ENCODE measurements at regions not wholly inside any gene's neighbourhood (a gene's known extent, or its start where the extent isn't known, plus 50 kb on each side); places are given as distances from the start of the nearest gene placed in this dataset.

DNA sequence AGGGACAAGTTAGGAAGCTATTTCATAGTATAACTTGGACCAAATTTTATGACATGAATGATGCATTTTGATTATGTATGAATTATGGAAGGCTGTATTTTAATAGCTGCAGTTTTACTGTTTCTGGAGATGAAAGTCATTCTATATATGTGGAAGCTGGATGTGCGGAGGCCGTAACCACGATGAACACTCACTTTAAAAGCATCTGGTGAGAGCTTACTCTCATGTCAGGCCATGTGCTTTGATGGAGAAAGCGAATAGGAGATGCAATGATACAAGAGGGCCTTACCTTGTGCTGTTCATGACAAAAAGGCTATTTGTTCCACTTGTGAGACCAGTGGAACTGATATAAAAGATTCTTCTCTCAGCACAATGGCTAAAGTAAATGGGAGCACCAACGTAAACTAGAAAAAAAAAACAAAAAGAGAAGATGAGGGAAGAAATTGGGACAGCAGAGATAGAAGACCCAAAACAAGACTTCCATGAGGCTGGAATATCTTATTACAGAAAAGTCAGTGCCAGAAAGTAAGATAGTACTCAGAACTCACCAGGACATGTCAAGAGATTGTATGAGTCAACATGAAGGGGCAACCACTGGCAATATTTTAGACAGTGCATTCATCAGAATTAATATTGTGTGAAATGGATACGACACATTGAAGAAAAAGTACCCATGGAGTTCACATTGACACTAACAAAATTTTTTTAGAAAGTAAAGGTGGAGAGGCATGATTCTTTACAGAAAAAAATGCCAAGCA, 63.3 kb upstream of the GAB1 start:
- WGBS = 97% methylated on average over 5 of the region's 6 CpGs

DNA sequence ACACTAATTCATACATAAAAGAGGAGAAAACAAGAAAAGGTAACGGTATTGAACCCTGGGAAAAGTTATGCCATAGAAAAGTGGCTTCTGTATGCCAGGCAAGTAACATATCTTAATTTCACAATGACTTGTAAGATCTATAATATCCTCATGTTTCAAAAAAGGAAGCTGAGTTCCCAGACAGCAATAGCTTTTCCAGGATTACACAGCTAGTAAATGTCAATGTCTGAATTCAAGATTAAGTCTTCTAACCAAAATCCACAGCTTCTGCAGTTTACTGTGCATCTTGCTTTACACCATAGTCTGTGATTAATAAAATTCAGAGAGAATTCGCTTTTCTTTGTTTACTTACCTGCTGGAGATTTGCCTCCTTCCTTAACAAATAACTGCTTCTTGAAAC, 55.8 kb upstream of the GAB1 start:
- Histone ChIP-seq H3K9ac (ENCODE audit: low read depth, low read length) (no peak overlapping the region), H3K4me3 (ENCODE audit: low read length) (no peak overlapping the region), H3K27me3 (ENCODE audit: insufficient read depth, low read length) (no peaks in the 10 kb centered on the region), H3K27ac (ENCODE audit: low read depth, low read length) (no peak overlapping the region), H3K4me1 (ENCODE audit: insufficient read depth, low read length) (peaks cover 4% of the 10 kb centered on the region), H3K36me3 (ENCODE audit: insufficient read depth, low read length) (no peaks in the 10 kb centered on the region), H3K9me3 (ENCODE audit: insufficient read depth, low read depth, low read length) (no peaks in the 10 kb centered on the region)
- WGBS = 88% methylated on average over 1 of the region's 2 CpGs

More for the DNA sequence above, 63.3 kb upstream of the GAB1 start:
- no peaks in the 10 kb centered on the region for H3K36me3 ChIP-seq (ENCODE audit: insufficient read depth, low read length)
- no peaks in the 10 kb centered on the region for H3K4me1 ChIP-seq (ENCODE audit: insufficient read depth, low read length)
- H3K9ac ChIP-seq (ENCODE audit: low read depth, low read length) = no peak overlapping the region
- no peak overlapping the region for H3K4me3 ChIP-seq (ENCODE audit: low read length)
- H3K27me3 ChIP-seq (ENCODE audit: insufficient read depth, low read length) = no peaks in the 10 kb centered on the region
- peaks cover 11% of the 10 kb centered on the region for H3K9me3 ChIP-seq (ENCODE audit: insufficient read depth, low read depth, low read length)
- no peak overlapping the region for H3K27ac ChIP-seq (ENCODE audit: low read depth, low read length)

- no peak overlapping the region for H3K4me3 ChIP-seq (ENCODE audit: low read length)
- H3K36me3 ChIP-seq (ENCODE audit: insufficient read depth, low read length) = no peaks in the 10 kb centered on the region
- no peaks in the 10 kb centered on the region for H3K9me3 ChIP-seq (ENCODE audit: insufficient read depth, low read depth, low read length)
- H3K27me3 ChIP-seq (ENCODE audit: insufficient read depth, low read length) = no peaks in the 10 kb centered on the region
- H3K27ac ChIP-seq (ENCODE audit: low read depth, low read length) = no peak overlapping the region
- peaks cover 12% of the 10 kb centered on the region for H3K4me1 ChIP-seq (ENCODE audit: insufficient read depth, low read length)
- 98% methylated on average over 4 of the region's 4 CpGs for WGBS
- H3K9ac ChIP-seq (ENCODE audit: low read depth, low read length) = no peak overlapping the region
Measured at GRCh38 chr4:143281507-143282190, 55.0 kb upstream of the GAB1 start.

DNA sequence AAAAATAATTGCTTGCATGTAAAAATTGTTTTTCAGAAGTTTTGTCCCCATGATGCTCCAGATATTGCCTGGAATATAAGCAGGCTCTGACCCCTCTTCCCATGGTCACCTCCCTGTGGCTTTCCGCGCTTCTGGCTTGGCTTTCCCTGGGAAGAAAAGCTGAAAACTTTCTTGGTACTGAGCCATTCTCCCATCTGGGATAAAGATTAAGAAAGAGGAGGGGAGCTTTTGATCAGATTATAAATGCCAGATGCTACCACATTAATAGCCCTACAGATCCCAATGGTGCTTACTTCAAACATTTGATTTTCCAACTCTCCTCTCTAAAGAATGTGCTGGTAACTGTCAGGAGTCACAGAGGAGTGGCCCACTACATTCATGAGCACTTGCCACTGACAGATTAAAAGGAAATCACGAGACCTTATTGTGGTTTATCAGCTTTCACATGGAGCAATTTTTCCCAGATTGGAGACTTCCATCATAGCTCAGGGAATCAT, 54.4 kb upstream of the GAB1 start:
- Histone ChIP-seq H3K4me1 (ENCODE audit: insufficient read depth, low read length) (peaks cover 18% of the 10 kb centered on the region), H3K36me3 (ENCODE audit: insufficient read depth, low read length) (no peaks in the 10 kb centered on the region), H3K9ac (ENCODE audit: low read depth, low read length) (no peak overlapping the region), H3K4me3 (ENCODE audit: low read length) (no peak overlapping the region), H3K27ac (ENCODE audit: low read depth, low read length) (no peak overlapping the region), H3K27me3 (ENCODE audit: insufficient read depth, low read length) (no peaks in the 10 kb centered on the region), H3K9me3 (ENCODE audit: insufficient read depth, low read depth, low read length) (no peaks in the 10 kb centered on the region)
- 98% methylated on average over 3 of the region's 3 CpGs for WGBS

DNA sequence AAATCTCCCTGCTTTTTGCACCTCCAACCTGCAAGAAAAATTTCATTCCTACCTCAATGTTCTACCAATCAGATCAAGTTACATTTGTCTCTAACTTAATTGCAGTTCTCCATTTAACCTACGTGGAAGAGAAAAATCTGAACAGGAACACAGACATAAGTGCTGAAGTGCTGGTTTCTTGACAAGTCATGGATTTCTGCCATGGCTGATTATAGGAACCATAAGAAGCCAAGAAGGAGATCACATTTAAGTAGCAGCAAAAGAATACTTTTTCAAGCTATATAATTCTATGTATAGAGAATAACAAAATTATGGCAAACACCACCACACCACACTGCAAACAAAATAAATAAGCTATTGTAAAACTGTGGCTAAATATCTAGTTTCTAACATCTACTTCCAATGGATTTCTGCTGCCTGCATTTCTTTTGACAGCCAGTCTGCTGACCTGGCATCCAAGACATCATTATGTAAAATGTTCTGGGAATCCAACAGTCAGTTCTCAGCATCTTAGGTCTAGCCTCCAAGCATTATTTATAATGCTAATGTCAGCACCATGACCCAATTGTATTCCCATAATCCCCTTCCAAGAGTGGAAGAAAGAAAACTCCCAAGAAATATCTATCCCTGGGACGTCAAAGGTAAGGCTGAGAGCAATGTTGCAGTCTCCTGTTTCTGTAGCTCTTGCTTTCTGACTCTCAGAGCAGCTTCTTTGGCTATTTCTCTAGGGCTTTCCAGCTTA, 50.8 kb upstream of the GAB1 start:
- Histone ChIP-seq H3K27me3 (ENCODE audit: insufficient read depth, low read length) (no peaks in the 10 kb centered on the region), H3K9me3 (ENCODE audit: insufficient read depth, low read depth, low read length) (no peaks in the 10 kb centered on the region), H3K4me3 (ENCODE audit: low read length) (no peak overlapping the region), H3K36me3 (ENCODE audit: insufficient read depth, low read length) (no peaks in the 10 kb centered on the region), H3K9ac (ENCODE audit: low read depth, low read length) (no peak overlapping the region), H3K27ac (ENCODE audit: low read depth, low read length) (peak overlapping the region; percentile 20; the same call in 1 of the 2 replicates), H3K4me1 (ENCODE audit: insufficient read depth, low read length) (peaks cover 19% of the 10 kb centered on the region)
- 48% methylated on average over 2 of the region's 2 CpGs for WGBS

DNA sequence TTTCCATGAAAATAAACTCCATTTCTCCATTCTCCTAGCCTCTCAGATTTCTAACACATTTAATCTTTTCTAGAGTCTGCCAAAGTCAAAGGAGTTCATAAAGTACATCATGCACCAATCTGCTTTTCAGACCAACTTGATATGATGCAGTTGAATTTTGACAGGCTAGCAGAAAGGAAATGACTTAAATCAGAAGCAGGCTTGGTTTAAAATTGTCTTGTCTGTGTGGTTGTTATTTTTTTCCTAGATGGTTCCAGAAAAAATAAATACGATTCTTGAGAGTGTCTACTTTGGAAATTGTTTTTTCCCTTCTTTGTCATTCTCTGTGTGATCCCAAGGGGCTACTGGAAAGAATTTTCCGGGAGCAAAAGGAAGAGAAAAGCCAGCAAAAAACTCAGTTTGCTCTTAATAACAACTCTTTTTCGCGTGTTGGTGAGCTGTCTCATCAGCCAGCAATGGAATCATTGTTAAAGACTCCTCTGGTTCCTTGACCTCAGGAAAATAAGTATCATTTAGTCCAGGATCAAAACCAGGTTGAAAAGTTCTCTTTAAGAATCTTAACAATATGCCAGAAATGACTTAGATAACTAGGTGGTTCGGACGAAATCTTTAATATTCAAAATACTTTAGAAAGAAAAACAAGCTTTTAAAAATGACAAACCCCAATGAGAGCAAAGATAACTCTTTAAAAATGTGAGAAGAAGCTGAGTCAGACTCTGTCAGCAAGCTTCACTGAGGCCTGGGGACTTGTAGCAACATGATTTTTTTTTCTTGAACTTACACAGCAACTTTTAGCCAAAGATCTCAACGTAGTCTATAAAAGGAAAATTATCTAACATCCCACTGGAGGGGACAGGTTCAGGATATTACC, 49.7 kb upstream of the GAB1 start:
- 71% methylated on average over 7 of the region's 7 CpGs for WGBS
- H3K9me3 ChIP-seq (ENCODE audit: insufficient read depth, low read depth, low read length) = no peaks in the 10 kb centered on the region
- H3K36me3 ChIP-seq (ENCODE audit: insufficient read depth, low read length) = no peaks in the 10 kb centered on the region
- peaks cover 19% of the 10 kb centered on the region for H3K4me1 ChIP-seq (ENCODE audit: insufficient read depth, low read length)
- peak overlapping the region; percentile 35; the same call in 1 of the 2 replicates for H3K9ac ChIP-seq (ENCODE audit: low read depth, low read length)
- H3K27ac ChIP-seq (ENCODE audit: low read depth, low read length) = peak overlapping the region; percentile 41
- H3K27me3 ChIP-seq (ENCODE audit: insufficient read depth, low read length) = no peaks in the 10 kb centered on the region
- no peak overlapping the region for H3K4me3 ChIP-seq (ENCODE audit: low read length)
